B cell (primary cell): ENCODE measurements at regions not wholly inside any gene's neighbourhood (a gene's known extent, or its start where the extent isn't known, plus 50 kb on each side); places are given as distances from the start of the nearest gene placed in this dataset.

Experiments
- ATAC-seq: fragments of 200-7000 bp; cut with Tn5 transposase; one replicate; pipeline ENCODE4 v1.10.0; 2021; ENCODE audit warnings: low read depth, mild to moderate bottlenecking, moderate number of reproducible peaks, moderate library complexity
- CTCF ChIA-PET: fragments of 350-600 bp; sonication (Branson Sonifier 250); formaldehyde crosslinking; loops from one replicate; lab custom pipeline; 2021; ENCODE audit warnings: antibody characterized with exemption, inconsistent platforms; lab: Charles Lee
- POLR2A ChIA-PET: fragments of 350-600 bp; sonication (Branson Sonifier 250); formaldehyde crosslinking; loops from one replicate; lab custom pipeline; 2021; ENCODE audit warnings: antibody characterized with exemption; lab: Charles Lee
- DNase-seq: peaks from one replicate; pipeline ENCODE4 v3.0.0; 2013
- H2AFZ ChIP-seq: 2 replicates; pipeline ENCODE4 v1.6.1; 2012; ENCODE audit warnings: mild to moderate bottlenecking, low read depth, low read length; ENCODE audit not compliant: insufficient read depth, poor library complexity, severe bottlenecking
- H3K27ac ChIP-seq, 2 donors: 1 replicate in 1 of 2; 2 replicates in 1 of 2; pipeline ENCODE4 v1.5.1; 2012 to 2013; ENCODE audit warnings: low read length in 2 of 2, mild to moderate bottlenecking in 2 of 2, moderate library complexity in 1 of 2
- H3K27me3 ChIP-seq, 4 experiments: fragments of 200-600 bp in 1 of 4; sonication (generic) in 1 of 4; replicated peaks in 1 of 4; 1 replicate in 2 of 4; 2 replicates in 2 of 4; pipeline versions ENCODE4 v1.6.1 to v1.7.0; 2013 to 2016; ENCODE audit warnings: low read length in 3 of 4, mild to moderate bottlenecking in 2 of 4, mixed read lengths in 1 of 4, moderate library complexity in 1 of 4; ENCODE audit not compliant: insufficient read depth in 4 of 4, control insufficient read depth in 3 of 4; ENCODE audit errors: control extremely low read depth in 1 of 4
- H3K36me3 ChIP-seq, 2 experiments: replicated peaks in 1 of 2; 1 replicate in 1 of 2; 2 replicates in 1 of 2; pipeline versions ENCODE4 v1.6.1 to v1.7.1; 2013; ENCODE audit warnings: low read length in 1 of 2; ENCODE audit not compliant: insufficient read depth in 2 of 2, control insufficient read depth in 1 of 2; ENCODE audit errors: control extremely low read depth in 1 of 2, extremely low read depth in 1 of 2
- H3K4me1 ChIP-seq, 2 donors: fragments of 200-600 bp in 1 of 2; sonication (generic) in 1 of 2; 1 replicate in 1 of 2; 2 replicates in 1 of 2; pipeline versions ENCODE4 v1.5.1 to v1.6.1; 2013 to 2017; ENCODE audit warnings: low read length in 2 of 2; ENCODE audit not compliant: control insufficient read depth in 2 of 2, insufficient read depth in 2 of 2
- H3K4me2 ChIP-seq: replicated peaks from 2 replicates; pipeline ENCODE3; 2012; ENCODE audit warnings: mild to moderate bottlenecking, low read depth, low read length; ENCODE audit not compliant: poor library complexity, severe bottlenecking
- H3K4me3 ChIP-seq, 5 experiments: fragments of 200-600 bp in 1 of 5; sonication (generic) in 1 of 5; 1 replicate in 3 of 5; 2 replicates in 2 of 5; pipeline versions ENCODE4 v1.5.1 to v1.7.0; 2011 to 2016; ENCODE audit warnings: low read length in 4 of 5, mild to moderate bottlenecking in 4 of 5, low read depth in 2 of 5, control low read depth in 1 of 5, moderate library complexity in 1 of 5; ENCODE audit not compliant: insufficient read depth in 1 of 5; ENCODE audit errors: control extremely low read depth in 1 of 5, extremely low read depth in 1 of 5
- H3K79me2 ChIP-seq: fragments of 200-600 bp; sonication (generic); one replicate; pipeline ENCODE4 v1.6.0; 2016; ENCODE audit warnings: low read length; ENCODE audit not compliant: control insufficient read depth, insufficient read depth
- H3K9ac ChIP-seq: fragments of 200-600 bp; sonication (generic); 2 replicates; pipeline ENCODE4 v1.6.1; 2017; ENCODE audit warnings: mild to moderate bottlenecking, low read length, moderate library complexity
- H3K9me3 ChIP-seq, 3 donors: one replicate each; pipeline versions ENCODE4 v1.6.1 to v1.7.1; 2013; ENCODE audit warnings: low read length in 2 of 3; ENCODE audit not compliant: control insufficient read depth in 2 of 3, insufficient read depth in 1 of 3; ENCODE audit errors: control extremely low read depth in 1 of 3
- H4K20me1 ChIP-seq: 2 replicates; pipeline ENCODE4 v1.6.0; 2012; ENCODE audit warnings: mild to moderate bottlenecking, low read length; ENCODE audit not compliant: insufficient read depth, control insufficient read depth, poor library complexity, severe bottlenecking
- H3K27ac Mint-ChIP-seq: one replicate; pipeline ENCODE4 v1.8.0; 2021; ENCODE audit warnings: mixed read lengths
- H3K27me3 Mint-ChIP-seq: one replicate; pipeline ENCODE4 v1.8.0; 2021; ENCODE audit warnings: mixed read lengths
- H3K4me1 Mint-ChIP-seq: one replicate; pipeline ENCODE4 v1.8.0; 2021; ENCODE audit warnings: mixed read lengths
- H3K4me3 Mint-ChIP-seq: one replicate; pipeline ENCODE4 v1.8.0; 2021; ENCODE audit warnings: mixed read lengths
- H3K9me3 Mint-ChIP-seq: one replicate; pipeline ENCODE4 v1.8.0; 2022; ENCODE audit warnings: mixed read lengths; ENCODE audit not compliant: insufficient read depth
- CTCF ChIP-seq: fragments of 200-600 bp; IDR thresholded peaks from one replicate; pipeline ENCODE4 v1.8.0; 2022; ENCODE audit warnings: antibody characterized with exemption, mild to moderate bottlenecking
- EZH2 ChIP-seq: IDR thresholded peaks from 2 replicates; pipeline ENCODE4 v1.6.1; 2012; ENCODE audit warnings: borderline replicate concordance, low read depth, mild to moderate bottlenecking, moderate library complexity, low read length; ENCODE audit not compliant: insufficient read depth, poor library complexity, severe bottlenecking
- WGBS: methylation state at CpG from one replicate; pipeline ENCODE4 v1.1.5; 2013; ENCODE audit warnings: missing lambda C conversion rate; ENCODE audit not compliant: insufficient coverage; 5-methylcytosine and 5-hydroxymethylcytosine counted together
- intact Hi-C: fragments of 100-400 bp; cut with micrococcal nuclease; formaldehyde crosslinking; loops from one replicate; pipeline ENCODE4 v1.10.0; 2022

DNA sequence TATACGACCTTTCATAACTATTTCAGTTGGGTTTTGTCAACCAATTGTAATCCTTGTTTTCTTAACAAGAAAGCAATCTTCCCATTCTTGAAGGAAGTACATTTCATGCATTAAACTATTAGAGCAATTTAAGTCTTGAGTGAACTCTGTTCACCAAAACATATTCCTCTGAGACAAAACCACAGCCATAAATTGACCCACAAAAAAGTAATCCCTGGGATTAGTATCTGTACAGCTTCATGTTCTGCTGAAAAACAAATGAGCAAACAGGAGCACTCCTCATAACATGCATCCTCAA, 207.0 kb upstream of the PDE5A start:
- no peaks in the 10 kb centered on the region for H3K4me1 ChIP-seq
- no peak overlapping the region for H2AFZ ChIP-seq
- no CpG with 5 or more reads among the region's 1 CpG for WGBS
- Mint-ChIP-seq H3K9me3 (peaks cover 6% of the 10 kb centered on the region), H3K4me1 (no peaks in the 10 kb centered on the region), H3K27me3 (no peaks in the 10 kb centered on the region), H3K4me3 (no peak overlapping the region), H3K27ac (no peak overlapping the region)
- H3K79me2 ChIP-seq: no peaks in the 10 kb centered on the region
- intact Hi-C loops: no loop called here
- CTCF ChIA-PET: no interaction called here
- no peak overlapping the region for H3K27ac ChIP-seq
- no peak overlapping the region for H3K4me3 ChIP-seq
- H3K27me3 ChIP-seq: no peaks in the 10 kb centered on the region
- H3K36me3 ChIP-seq: no peaks in the 10 kb centered on the region
- POLR2A ChIA-PET: no interaction called here
- no peak overlapping the region for H3K4me2 ChIP-seq
- no peaks in the 10 kb centered on the region for H3K9me3 ChIP-seq
- H4K20me1 ChIP-seq: no peaks in the 10 kb centered on the region
- ATAC-seq (no peak), DNase-seq (no peak)
- TF ChIP-seq CTCF (no peak), EZH2 (no peak)
- no peak overlapping the region for H3K9ac ChIP-seq

DNA sequence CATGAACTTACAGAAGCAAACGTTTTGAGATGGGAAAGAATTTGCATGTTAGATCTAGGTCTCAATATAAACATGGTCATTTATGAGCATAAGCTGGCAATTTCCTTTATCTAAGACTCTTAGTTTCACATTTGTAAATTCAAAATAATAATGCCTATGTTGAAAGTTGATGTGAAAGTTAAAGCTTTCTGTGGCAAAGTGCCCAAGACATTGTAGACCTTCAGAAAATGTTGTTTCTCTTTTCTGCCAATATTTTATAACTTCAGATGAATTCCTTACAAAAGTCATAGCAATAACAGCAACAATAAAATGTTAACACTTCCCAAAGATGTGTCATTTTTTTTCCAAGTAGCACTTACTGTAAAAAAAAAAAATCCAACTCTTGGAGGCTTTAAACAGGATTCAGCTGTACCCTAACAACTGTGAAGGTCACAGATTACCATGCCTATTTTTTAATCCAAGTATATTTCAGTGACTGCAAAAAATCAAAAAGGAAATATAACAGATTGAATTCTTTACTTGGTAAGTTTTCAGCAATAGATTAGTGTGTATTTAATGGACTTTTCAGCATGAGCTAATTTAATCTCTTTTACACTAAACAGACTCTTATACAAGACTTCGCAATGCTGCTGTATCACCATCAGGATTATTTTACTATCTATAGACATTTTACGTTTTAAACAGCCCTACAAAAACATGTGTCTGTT, 206.5 kb upstream of the PDE5A start:
- H3K27ac ChIP-seq: no peak overlapping the region
- H3K9me3 Mint-ChIP-seq: peaks cover 6% of the 10 kb centered on the region
- H3K4me2 ChIP-seq: no peak overlapping the region
- no peak overlapping the region for H2AFZ ChIP-seq
- ATAC-seq (no peak), DNase-seq (no peak)
- no CpG with 5 or more reads among the region's 3 CpGs for WGBS
- no peaks in the 10 kb centered on the region for H3K27me3 ChIP-seq
- TF ChIP-seq EZH2: no peak
- TF ChIP-seq CTCF: no peak
- H4K20me1 ChIP-seq: no peaks in the 10 kb centered on the region
- H3K27me3 Mint-ChIP-seq: no peaks in the 10 kb centered on the region
- H3K4me1 ChIP-seq: no peaks in the 10 kb centered on the region
- H3K4me3 Mint-ChIP-seq: no peak overlapping the region
- no peaks in the 10 kb centered on the region for H3K4me1 Mint-ChIP-seq
- no peaks in the 10 kb centered on the region for H3K9me3 ChIP-seq
- intact Hi-C loops: no loop called here
- ChIA-PET CTCF (no interaction called here), POLR2A (no interaction called here)
- no peak overlapping the region for H3K27ac Mint-ChIP-seq
- no peaks in the 10 kb centered on the region for H3K79me2 ChIP-seq
- no peak overlapping the region for H3K4me3 ChIP-seq
- H3K36me3 ChIP-seq: no peaks in the 10 kb centered on the region
- H3K9ac ChIP-seq: no peak overlapping the region
